Ovary (tissue), 7 donors: ENCODE measurements at regions not wholly inside any gene's neighbourhood (a gene's known extent, or its start where the extent isn't known, plus 50 kb on each side); places are given as distances from the start of the nearest gene placed in this dataset.

Experiments
- DNase-seq, 5 donors: peaks; one replicate each; pipeline ENCODE4 v3.0.0-alpha.2; 2019 to 2020
- H3K27ac ChIP-seq, 2 donors: fragments of 200-600 bp; one replicate each; pipeline versions ENCODE4 v1.5.1 to v1.8.0; 2019 to 2022
- H3K27me3 ChIP-seq: fragments of 200-600 bp; one replicate; pipeline ENCODE4 v1.8.0; 2022
- H3K36me3 ChIP-seq: fragments of 200-600 bp; sonication (generic); one replicate; pipeline ENCODE4 v1.5.1; 2019
- H3K4me1 ChIP-seq: one replicate; pipeline ENCODE4 v1.8.1; 2013; ENCODE audit warnings: mild to moderate bottlenecking, moderate library complexity; ENCODE audit not compliant: insufficient read depth
- H3K4me3 ChIP-seq: fragments of 200-600 bp; sonication (generic); one replicate; pipeline ENCODE4 v1.5.1; 2017
- H3K9me3 ChIP-seq, 2 donors: fragments of 200-600 bp in 1 of 2; sonication (generic) in 1 of 2; one replicate each; pipeline versions ENCODE4 v1.5.1 to v1.8.1; 2013 to 2019; ENCODE audit warnings: mild to moderate bottlenecking in 1 of 2, moderate library complexity in 1 of 2
- CTCF ChIP-seq, 3 donors: fragments of 450-650 bp in 2 of 3; fragments of 200-600 bp in 1 of 3; IDR thresholded peaks; one replicate each; pipeline versions ENCODE4 v1.5.1 to v1.8.0; 2016 to 2022; ENCODE audit warnings: antibody characterized with exemption in 3 of 3, mild to moderate bottlenecking in 1 of 3
- EP300 ChIP-seq: sonication (generic); formaldehyde crosslinking; IDR thresholded peaks from one replicate; pipeline ENCODE4 v1.6.1; 2017; ENCODE audit warnings: antibody characterized with exemption
- POLR2A ChIP-seq: fragments of 450-650 bp; IDR thresholded peaks from one replicate; pipeline ENCODE4 v1.6.1; 2017; ENCODE audit warnings: antibody characterized with exemption, mild to moderate bottlenecking, moderate library complexity
- WGBS, 3 donors: extraction: QIAGEN DNeasy Blood & Tissue Kit in 1 of 3; methylation state at CpG; one replicate each; pipeline versions ENCODE4 v1.1.5 to v1.1.7; 2013 to 2017; 5-methylcytosine and 5-hydroxymethylcytosine counted together
- intact Hi-C, 4 donors: fragments of 100-400 bp; cut with DNase I; formaldehyde crosslinking; loops; one replicate each; pipeline versions ENCODE4 v1.11.0 to v1.15.1; 2022 to 2023
- donor health status: DM: no; HTN: no; CAD: no; lungs with moderate emphysema.
- donor health status: DM: no; HTN: no; CAD: no.
- donor health status: Bipolar disorder and iron deficiency.
- donor health status: DM: no; HTN: no; CAD: no.
- donor health status: DM: yes; HTN: yes; CAD: no.

GRCh38 chr12:75846102-75846501, 185.5 kb downstream of the PHLDA1 start:
- TF ChIP-seq EP300 (no peak), POLR2A (no peak), CTCF (IDR thresholded peaks at IDR 0.05) (no peak)
- Histone ChIP-seq H3K9me3 (no peaks in the 10 kb centered on the region), H3K36me3 (no peaks in the 10 kb centered on the region), H3K27ac (no peak overlapping the region), H3K4me3 (no peak overlapping the region), H3K27me3 (no peaks in the 10 kb centered on the region), H3K4me1 (peaks cover 7% of the 10 kb centered on the region)
- DNase-seq = no peak
- WGBS, 3 donors = 97 to 99% (median 98%) methylated on average over 1 of the region's 1 CpG
- intact Hi-C loops = no loop called here

DNA sequence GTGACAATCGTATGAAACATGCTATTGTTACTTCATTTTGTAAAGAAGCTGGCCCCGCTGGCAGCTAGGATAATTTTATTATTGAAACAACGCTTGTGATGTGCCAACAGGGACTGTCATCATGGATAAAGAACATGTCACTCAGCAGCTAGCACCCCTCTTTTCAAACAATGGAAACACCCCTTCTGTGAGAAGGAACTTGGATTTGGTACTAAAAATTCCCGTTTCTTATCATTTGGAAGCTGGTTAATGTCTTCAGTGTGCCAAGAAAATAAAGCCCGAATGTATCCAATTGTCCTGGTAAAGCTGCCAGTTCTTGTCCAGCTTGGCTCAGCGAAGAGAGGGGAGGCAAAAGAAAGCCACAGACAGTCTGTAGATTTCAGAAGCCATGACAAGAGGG, 186.6 kb downstream of the PHLDA1 start:
- H3K4me3 ChIP-seq = no peak overlapping the region
- no peaks in the 10 kb centered on the region for H3K36me3 ChIP-seq
- WGBS, 3 donors = 43 to 62% (median 56%) methylated on average over 6 of the region's 6 CpGs
- no peak for DNase-seq
- no peak for TF ChIP-seq POLR2A
- no peak for TF ChIP-seq CTCF (IDR thresholded peaks at IDR 0.05)
- TF ChIP-seq EP300 = no peak
- H3K4me1 ChIP-seq = peaks cover 7% of the 10 kb centered on the region
- intact Hi-C loops = no loop called here
- no peaks in the 10 kb centered on the region for H3K27me3 ChIP-seq
- no peak overlapping the region for H3K27ac ChIP-seq
- no peaks in the 10 kb centered on the region for H3K9me3 ChIP-seq

- Histone ChIP-seq H3K27ac (no peak overlapping the region), H3K36me3 (no peaks in the 10 kb centered on the region), H3K27me3 (no peaks in the 10 kb centered on the region), H3K9me3 (no peaks in the 10 kb centered on the region), H3K4me1 (peaks cover 4% of the 10 kb centered on the region), H3K4me3 (no peak overlapping the region)
- TF ChIP-seq CTCF (IDR thresholded peaks at IDR 0.05) (no peak), POLR2A (no peak), EP300 (no peak)
- 69 to 86% (median 79%) methylated on average over 10 of the region's 10 CpGs for WGBS, 3 donors
- DNase-seq = no peak
- intact Hi-C loops = no loop called here
Measured at GRCh38 chr12:75844049-75844770, 187.4 kb downstream of the PHLDA1 start.

DNA sequence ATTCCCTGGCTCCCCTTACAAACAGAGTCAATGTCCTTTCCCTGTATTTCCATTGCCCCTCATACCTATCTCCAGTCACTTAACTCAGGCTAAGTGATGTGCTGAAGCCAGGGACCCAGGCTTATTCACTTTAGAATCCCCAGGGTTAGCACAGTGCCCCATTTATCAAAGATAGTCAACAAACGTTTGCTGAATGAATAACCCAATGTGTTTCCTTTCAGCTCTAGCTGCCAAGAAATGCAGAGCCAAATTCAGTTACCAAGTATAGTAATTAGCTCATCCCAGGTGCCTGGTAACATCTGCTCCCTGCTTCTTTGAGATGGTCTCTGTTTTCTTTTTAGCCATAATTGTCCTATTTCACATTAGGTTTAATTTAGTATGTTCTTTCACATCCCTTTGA, 189.5 kb downstream of the PHLDA1 start:
- TF ChIP-seq EP300 (no peak), POLR2A (no peak), CTCF (IDR thresholded peaks at IDR 0.05) (no peak)
- H3K36me3 ChIP-seq = no peaks in the 10 kb centered on the region
- H3K9me3 ChIP-seq = no peaks in the 10 kb centered on the region
- H3K27me3 ChIP-seq = no peaks in the 10 kb centered on the region
- intact Hi-C loops = no loop called here
- 6 to 15% (median 7%) methylated on average over 1 of the region's 1 CpG for WGBS, 3 donors
- H3K27ac ChIP-seq = no peak overlapping the region
- peaks cover 1% of the 10 kb centered on the region for H3K4me1 ChIP-seq
- no peak overlapping the region for H3K4me3 ChIP-seq
- DNase-seq = no peak
